Peyer's patch (tissue), 4 donors: ENCODE measurements at regions not wholly inside any gene's neighbourhood (a gene's known extent, or its start where the extent isn't known, plus 50 kb on each side); places are given as distances from the start of the nearest gene placed in this dataset.

Experiments used
- DNase-seq, 3 donors: peaks; one replicate each; pipeline ENCODE4 v3.0.0-alpha.2; 2017 to 2019
- H3K27ac ChIP-seq, 4 donors: fragments of 200-600 bp; sonication (generic); one replicate each; pipeline ENCODE4 v1.5.1; 2016 to 2019
- H3K27me3 ChIP-seq, 2 donors: fragments of 200-600 bp; sonication (generic); one replicate each; pipeline ENCODE4 v1.5.1; 2019
- H3K36me3 ChIP-seq, 3 donors: fragments of 200-600 bp; sonication (generic); one replicate each; pipeline ENCODE4 v1.5.1; 2016 to 2019
- H3K4me1 ChIP-seq, 4 donors: fragments of 200-600 bp; sonication (generic); one replicate each; pipeline ENCODE4 v1.5.1; 2016 to 2019
- H3K4me3 ChIP-seq, 4 donors: fragments of 200-600 bp; sonication (generic); 1 replicate in 3 of 4; 2 replicates in 1 of 4; pipeline ENCODE4 v1.5.1; 2016 to 2019; ENCODE audit warnings: mild to moderate bottlenecking in 1 of 4
- H3K9me3 ChIP-seq, 4 donors: fragments of 200-600 bp; sonication (generic); one replicate each; pipeline ENCODE4 v1.5.1; 2016 to 2019; ENCODE audit warnings: mild to moderate bottlenecking in 1 of 4
- POLR2A ChIP-seq, 2 donors: fragments of 450-650 bp; IDR thresholded peaks; one replicate each; pipeline ENCODE4 v1.5.1; 2017; ENCODE audit warnings: antibody characterized with exemption in 2 of 2, mild to moderate bottlenecking in 2 of 2, moderate library complexity in 2 of 2
- TF ChIP-seq, protein P1 (sequence below), 6 experiments: fragments of 450-650 bp in 4 of 6; fragments of 200-600 bp in 2 of 6; sonication (generic) in 1 of 6; IDR thresholded peaks; one replicate each; pipeline ENCODE4 v1.5.1; 2017 to 2019; ENCODE audit warnings: antibody characterized with exemption in 6 of 6, mild to moderate bottlenecking in 3 of 6, moderate library complexity in 1 of 6

DNA sequence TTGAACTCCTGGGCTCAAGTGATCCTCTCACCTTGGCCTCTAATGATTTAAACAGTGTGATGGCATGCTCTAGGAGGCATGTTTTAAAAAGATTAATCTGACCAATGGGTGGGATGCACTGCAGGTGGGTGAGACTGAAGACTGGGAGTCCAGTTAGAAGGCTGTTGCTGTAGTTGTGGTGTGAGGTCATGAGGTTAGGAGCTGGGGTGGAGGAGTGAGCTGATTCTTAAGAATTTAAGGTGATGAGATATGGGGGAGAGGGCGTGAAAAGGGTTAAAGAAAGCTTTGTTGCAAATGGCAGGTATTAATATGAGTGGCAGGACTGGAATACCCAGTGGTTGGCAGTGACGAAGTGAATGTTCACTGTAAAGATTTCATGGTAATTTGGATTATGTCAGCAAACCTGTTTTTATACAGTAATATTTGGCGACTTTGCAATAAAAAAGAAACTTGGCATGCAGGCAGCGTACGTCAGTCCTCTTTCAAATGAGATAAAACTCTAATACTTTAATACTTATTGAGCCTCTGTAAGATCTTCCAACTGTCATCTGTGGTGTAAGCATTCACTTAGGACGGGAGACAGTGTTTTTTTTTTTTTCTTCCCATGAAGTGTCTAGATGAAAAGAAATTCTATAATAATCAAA lies 72.8 kb upstream of the MTPN start:
- Histone ChIP-seq H3K4me1 (no peaks in the 10 kb centered on the region), H3K27ac (no peak overlapping the region), H3K27me3 (no peaks in the 10 kb centered on the region), H3K4me3 (no peak overlapping the region), H3K9me3 (no peaks in the 10 kb centered on the region), H3K36me3 (no peaks in the 10 kb centered on the region)
- TF ChIP-seq, protein P1, sequence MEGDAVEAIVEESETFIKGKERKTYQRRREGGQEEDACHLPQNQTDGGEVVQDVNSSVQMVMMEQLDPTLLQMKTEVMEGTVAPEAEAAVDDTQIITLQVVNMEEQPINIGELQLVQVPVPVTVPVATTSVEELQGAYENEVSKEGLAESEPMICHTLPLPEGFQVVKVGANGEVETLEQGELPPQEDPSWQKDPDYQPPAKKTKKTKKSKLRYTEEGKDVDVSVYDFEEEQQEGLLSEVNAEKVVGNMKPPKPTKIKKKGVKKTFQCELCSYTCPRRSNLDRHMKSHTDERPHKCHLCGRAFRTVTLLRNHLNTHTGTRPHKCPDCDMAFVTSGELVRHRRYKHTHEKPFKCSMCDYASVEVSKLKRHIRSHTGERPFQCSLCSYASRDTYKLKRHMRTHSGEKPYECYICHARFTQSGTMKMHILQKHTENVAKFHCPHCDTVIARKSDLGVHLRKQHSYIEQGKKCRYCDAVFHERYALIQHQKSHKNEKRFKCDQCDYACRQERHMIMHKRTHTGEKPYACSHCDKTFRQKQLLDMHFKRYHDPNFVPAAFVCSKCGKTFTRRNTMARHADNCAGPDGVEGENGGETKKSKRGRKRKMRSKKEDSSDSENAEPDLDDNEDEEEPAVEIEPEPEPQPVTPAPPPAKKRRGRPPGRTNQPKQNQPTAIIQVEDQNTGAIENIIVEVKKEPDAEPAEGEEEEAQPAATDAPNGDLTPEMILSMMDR (IDR thresholded peaks at IDR 0.05), result no peak
- no peak for TF ChIP-seq POLR2A (IDR thresholded peaks at IDR 0.05)
- DNase-seq, result no peak

DNA sequence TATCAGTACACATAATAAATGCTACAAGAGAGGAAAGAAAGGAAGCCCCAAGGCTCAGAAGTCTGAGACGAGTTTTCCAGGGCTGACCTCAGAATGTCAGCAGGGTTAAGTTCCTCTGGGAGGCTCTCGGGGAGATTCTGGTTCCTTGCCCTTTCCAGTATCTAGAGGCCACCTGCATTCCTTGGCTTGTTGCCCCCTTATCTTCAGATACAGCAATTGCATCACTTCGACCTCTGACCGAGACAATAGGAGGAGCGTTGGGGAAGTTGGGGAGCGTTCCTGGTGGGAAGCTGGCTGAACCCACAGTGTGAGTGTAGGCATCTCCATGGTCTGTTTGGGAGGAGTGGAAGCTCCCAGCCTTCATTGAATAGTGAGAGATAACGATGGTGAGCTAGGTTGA lies 72.0 kb upstream of the MTPN start:
- Histone ChIP-seq H3K27me3 (no peaks in the 10 kb centered on the region), H3K9me3 (no peaks in the 10 kb centered on the region), H3K27ac (no peak overlapping the region), H3K4me1 (no peaks in the 10 kb centered on the region), H3K36me3 (no peaks in the 10 kb centered on the region), H3K4me3 (no peak overlapping the region)
- DNase-seq, result no peak
- TF ChIP-seq, protein P1 (IDR thresholded peaks at IDR 0.05), result no peak
- no peak for TF ChIP-seq POLR2A (IDR thresholded peaks at IDR 0.05)

DNA sequence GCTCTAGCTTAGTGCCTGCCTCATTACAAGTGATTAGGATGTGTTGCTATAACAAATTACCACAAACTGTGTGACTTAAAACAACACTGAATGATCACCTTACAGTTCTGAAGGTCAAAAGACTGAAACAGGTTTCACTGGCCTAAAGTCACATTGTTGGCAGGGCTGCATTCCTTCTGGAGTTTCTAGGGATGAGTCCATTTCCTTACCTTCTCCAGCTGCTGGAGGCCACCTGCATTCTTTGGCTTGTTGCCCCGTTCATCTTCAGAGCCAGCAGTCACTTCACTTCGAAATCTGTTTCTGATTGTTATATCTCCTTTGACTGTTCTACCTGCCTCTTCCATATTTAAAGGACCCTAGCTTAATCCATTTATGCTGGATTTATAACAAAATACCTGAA lies 69.4 kb upstream of the MTPN start:
- Histone ChIP-seq H3K27ac (no peak overlapping the region), H3K36me3 (no peaks in the 10 kb centered on the region), H3K27me3 (no peaks in the 10 kb centered on the region), H3K9me3 (no peaks in the 10 kb centered on the region), H3K4me3 (no peak overlapping the region), H3K4me1 (no peaks in the 10 kb centered on the region)
- DNase-seq, result no peak
- TF ChIP-seq, protein P1 (IDR thresholded peaks at IDR 0.05), result no peak
- no peak for TF ChIP-seq POLR2A (IDR thresholded peaks at IDR 0.05)

DNA sequence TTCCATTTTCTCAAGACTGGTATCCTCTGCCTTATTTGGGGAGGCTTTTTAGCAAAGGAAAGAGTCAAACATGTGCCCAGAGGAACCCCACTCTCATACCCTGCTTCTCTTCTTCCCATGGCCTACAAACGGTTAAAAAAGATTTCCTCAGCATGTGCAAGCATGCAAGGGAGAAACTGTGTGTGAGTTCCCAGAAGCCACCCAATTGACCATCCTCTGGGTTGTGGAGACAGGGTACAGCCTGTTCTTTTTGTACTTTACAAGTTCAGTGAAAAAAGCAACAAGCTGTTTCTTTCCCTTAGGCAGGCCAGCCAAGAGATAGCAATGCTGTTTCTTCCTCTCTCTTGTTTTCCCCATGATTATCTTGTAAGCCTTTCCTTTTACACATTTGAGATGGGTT lies 68.8 kb upstream of the MTPN start:
- H3K27me3 ChIP-seq, result no peaks in the 10 kb centered on the region
- H3K4me1 ChIP-seq, result no peaks in the 10 kb centered on the region
- no peaks in the 10 kb centered on the region for H3K9me3 ChIP-seq
- no peak overlapping the region for H3K4me3 ChIP-seq
- TF ChIP-seq POLR2A (IDR thresholded peaks at IDR 0.05), result no peak
- TF ChIP-seq, protein P1 (IDR thresholded peaks at IDR 0.05), result no peak
- no peak overlapping the region for H3K27ac ChIP-seq
- no peak for DNase-seq
- no peaks in the 10 kb centered on the region for H3K36me3 ChIP-seq

DNA sequence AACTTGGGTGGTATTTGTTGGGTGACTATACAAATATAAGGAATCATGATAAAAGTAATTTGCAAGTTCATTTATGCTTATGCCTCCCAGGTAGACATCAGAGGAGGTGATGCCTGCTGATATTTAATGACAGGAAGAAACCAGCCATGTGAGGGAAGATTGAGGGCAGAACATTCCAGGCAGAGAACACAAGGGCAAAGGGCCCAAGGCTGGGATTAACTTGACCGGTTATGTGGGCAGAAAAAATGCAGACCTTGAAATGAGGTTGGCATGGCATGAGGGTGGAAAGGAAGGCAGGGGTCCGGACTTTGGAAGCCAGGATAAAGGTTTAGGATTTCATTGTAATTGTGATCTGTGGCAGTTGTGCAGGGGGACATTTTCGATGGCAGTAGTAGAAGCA lies 68.0 kb upstream of the MTPN start:
- no peaks in the 10 kb centered on the region for H3K9me3 ChIP-seq
- H3K36me3 ChIP-seq, result no peaks in the 10 kb centered on the region
- H3K27ac ChIP-seq, result no peak overlapping the region
- H3K27me3 ChIP-seq, result no peaks in the 10 kb centered on the region
- no peak overlapping the region for H3K4me3 ChIP-seq
- TF ChIP-seq, protein P1 (IDR thresholded peaks at IDR 0.05), result no peak
- TF ChIP-seq POLR2A (IDR thresholded peaks at IDR 0.05), result no peak
- DNase-seq, result no peak
- H3K4me1 ChIP-seq, result no peaks in the 10 kb centered on the region
